Embryonic facial prominence (tissue), 1 donor: ENCODE measurements at regions not wholly inside any gene's neighbourhood (a gene's known extent, or its start where the extent isn't known, plus 50 kb on each side); places are given as distances from the start of the nearest gene placed in this dataset.
"Not testable (repeated sequence)": the region's sequence is repeated elsewhere in the genome, so short reads cannot be mapped to it uniquely, and the experiment has no call there.

ENCODE experiments used
- DNase-seq: peaks from one replicate; pipeline ENCODE4 v3.0.0-alpha.2; 2016; ENCODE audit errors: extremely low spot score

GRCh38 chr7:125130173-125130572 is 200.5 kb upstream of the POT1 start:
- DNase-seq, result no peak

GRCh38 chr7:125127304-125127703 is 197.7 kb upstream of the POT1 start:
- DNase-seq, result no peak

GRCh38 chr7:125126376-125126775 is 196.8 kb upstream of the POT1 start:
- DNase-seq, result no peak

GRCh38 chr7:125125315-125125714 is 195.7 kb upstream of the POT1 start:
- no peak for DNase-seq

- DNase-seq, result no peak
Observed at GRCh38 chr7:125122173-125122572, 192.5 kb upstream of the POT1 start.

- no peak for DNase-seq
Observed at GRCh38 chr7:125119559-125120115, 190.0 kb upstream of the POT1 start.

GRCh38 chr7:125118444-125118843 is 188.8 kb upstream of the POT1 start:
- no peak for DNase-seq

DNA sequence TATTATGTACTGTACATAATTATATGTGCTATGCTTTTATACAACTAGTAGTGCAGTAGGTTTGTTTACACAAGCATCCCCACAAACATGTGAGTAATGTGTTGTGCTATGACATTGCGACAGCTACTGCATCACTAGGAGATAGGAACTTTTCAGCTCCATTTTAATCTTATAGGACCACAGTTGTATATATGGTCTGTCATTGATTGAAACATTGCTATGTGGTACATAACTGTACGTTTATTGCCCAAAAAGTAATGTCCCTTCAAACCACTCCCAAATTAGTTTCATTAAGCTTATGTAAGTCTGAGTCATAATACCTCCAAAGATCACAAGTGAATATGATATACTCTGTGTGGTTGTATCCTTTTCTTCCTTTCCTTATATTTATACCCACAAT is 183.2 kb upstream of the POT1 start:
- no peak for DNase-seq

- no peak for DNase-seq
Observed at GRCh38 chr7:125099519-125099918, 169.9 kb upstream of the POT1 start.

- DNase-seq, result no peak
Observed at GRCh38 chr7:125098377-125098970, 168.8 kb upstream of the POT1 start.

GRCh38 chr7:125090596-125090995 is 161.0 kb upstream of the POT1 start:
- DNase-seq, result no peak

- DNase-seq, result no peak
Observed at GRCh38 chr7:125089171-125089570, 159.5 kb upstream of the POT1 start.

DNA sequence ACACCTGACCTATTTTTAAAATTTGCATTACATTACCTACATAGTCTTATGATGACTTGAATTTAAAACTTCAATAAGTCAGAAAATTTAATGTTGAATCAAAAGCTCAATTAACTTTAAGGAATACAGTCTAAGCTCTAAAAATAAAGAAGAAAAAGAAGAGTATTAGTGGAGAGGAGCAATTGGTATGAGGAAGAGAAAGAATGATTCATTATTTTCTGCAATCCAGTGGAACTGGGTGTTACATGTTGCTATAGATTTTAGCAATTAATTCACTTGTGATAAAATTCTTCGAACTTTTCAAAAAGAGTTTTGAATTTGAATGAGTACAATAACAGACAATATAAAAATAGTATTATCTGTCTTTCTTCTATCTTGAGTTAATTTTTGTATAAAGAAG is 158.9 kb upstream of the POT1 start:
- no peak for DNase-seq

GRCh38 chr7:125085084-125085483 is 155.5 kb upstream of the POT1 start:
- no peak for DNase-seq

GRCh38 chr7:125084196-125084595 is 154.6 kb upstream of the POT1 start:
- no peak for DNase-seq

GRCh38 chr7:125074141-125074540 is 144.5 kb upstream of the POT1 start:
- no peak for DNase-seq

DNA sequence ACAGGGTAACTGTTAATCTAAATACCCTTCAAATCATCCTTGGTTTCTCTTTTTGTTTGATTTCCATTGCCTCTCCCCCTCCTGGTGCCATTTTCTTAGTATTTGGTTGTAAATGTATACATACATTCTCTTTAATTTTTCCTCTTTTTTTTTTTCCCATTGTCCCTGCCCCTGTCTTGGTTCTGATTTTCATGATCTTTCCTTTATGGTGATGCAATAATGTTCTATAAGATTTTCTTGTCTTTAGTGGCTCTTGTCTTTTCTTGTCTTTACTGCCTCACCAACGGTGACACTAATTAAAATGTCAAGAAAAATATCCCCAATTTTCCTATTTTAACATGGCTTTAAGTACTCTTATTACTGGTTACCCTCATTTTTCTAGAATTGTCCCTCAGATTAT is 135.9 kb upstream of the POT1 start:
- no peak for DNase-seq

- DNase-seq, result no peak
Observed at GRCh38 chr7:125065001-125065400, 135.4 kb upstream of the POT1 start.

DNA sequence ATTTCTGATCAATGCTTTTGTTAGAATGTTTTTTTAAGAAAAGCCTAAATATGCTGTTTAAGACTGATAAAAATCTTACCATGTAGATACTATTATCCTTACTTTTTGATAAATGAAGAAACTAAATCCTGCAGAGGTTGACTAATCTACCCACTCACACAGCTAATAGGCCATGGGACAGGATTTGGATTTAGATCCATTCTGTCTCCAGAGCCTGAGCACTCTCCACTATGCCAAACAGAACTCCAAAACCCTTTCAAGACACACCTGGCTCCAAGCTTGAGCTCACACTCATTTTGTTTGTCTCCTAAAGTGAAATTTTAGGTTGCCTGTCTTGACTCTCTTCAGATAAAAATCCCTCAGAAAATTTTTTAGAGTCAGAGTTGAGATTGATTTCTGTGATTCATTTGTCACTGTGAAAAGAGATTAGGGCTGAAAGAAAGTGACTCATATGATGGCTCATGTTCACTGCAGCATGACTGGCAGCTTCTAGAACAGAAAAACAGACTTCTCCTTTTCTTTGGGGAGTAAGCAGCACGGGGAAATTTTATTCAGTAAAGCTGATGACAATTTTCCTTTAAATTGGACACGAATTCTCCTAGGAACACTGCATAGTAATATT is 132.3 kb upstream of the POT1 start:
- no peak for DNase-seq

DNA sequence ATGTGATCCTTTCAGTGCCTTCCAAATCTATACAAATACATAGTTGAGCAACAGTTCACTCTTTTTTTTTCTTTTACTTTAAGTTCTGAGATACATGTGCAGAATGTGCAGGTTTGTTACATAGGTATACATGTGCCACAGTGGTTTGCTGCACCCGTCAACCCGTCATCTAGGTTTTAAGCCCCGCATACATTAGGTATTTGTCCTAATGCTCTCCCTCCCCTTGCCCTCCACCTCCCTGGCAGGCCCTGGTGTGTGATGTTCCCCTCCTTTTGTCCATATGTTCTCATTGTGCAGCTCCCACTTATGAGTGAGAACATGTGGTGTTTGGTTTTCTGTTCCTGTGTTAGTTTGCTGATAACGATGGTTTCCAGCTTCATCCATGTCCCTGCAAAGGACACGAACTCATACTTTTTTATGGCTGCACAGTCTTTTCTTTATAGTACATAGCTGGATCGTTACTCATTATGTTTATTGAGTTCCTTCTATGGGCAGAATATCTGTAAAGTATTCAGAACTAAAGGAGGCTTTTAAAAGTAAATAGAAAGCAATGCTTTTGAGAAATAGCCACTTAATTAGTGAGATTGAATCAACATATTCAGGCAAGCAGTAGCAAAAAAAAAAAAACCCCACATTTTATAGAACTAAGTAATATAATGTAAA is 131.6 kb upstream of the POT1 start:
- not testable (repeated sequence) for DNase-seq

GRCh38 chr7:125059861-125060456 is 130.3 kb upstream of the POT1 start:
- DNase-seq, result peak; percentile 31

DNA sequence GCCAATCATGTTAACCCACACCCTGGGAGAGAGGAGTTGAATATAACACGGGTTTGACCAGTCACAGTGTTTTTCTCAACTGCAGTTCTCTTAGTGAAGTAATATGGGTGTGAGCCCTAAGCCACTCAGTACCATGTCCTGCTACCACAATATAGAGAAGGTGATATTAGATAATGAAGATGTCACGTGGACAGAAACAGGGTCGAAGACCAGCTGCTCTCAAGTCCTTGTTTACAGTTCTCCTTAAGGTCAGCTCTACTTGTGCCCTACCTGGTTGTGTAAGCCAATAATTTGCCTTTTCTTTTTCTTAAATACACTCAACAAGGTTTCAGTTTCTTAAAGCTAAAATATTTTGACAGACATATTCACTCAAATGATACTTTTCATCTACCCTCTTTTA is 128.3 kb upstream of the POT1 start:
- no peak for DNase-seq

DNA sequence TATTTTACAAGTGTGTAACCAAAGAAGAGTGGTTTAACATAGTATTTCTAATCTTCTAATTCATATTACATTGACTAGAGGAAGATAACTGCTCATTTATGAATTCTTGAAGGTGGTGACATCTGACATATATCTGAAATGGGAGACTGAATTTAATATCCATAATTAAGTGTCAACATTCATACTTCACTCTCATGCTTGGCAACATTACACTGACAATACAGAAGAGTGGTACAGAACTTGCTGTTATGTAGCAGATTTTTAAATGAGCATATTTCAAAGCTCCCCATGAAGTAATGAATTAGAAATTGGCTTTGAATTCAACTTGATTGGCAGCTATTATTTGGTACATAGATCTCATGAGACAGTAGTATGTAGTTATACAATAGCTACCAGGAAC is 125.8 kb upstream of the POT1 start:
- DNase-seq, result no peak
